ENCODE measurements at regions not wholly inside any gene's neighbourhood (a gene's known extent, or its start where the extent isn't known, plus 50 kb on each side); places are given as distances from the start of the nearest gene placed in this dataset.
A peak's percentile ranks its signal among the peaks of the same experiment; 100 is the strongest.

GRCh38 chr1:73593364-73593763 lies 604.6 kb downstream of the LRRIQ3 start:
- Histone ChIP-seq H3K36me3 (ENCODE audit: control insufficient read depth, insufficient read depth, low read length) (no peaks in the 10 kb centered on the region), H3K4me3 (ENCODE audit: low read depth, low read length) (peak overlapping the region; percentile 5), H3K27me3 (ENCODE audit: control insufficient read depth, insufficient read depth, low read length) (no peaks in the 10 kb centered on the region)
- DNase-seq (ENCODE audit: low read depth) (peak; percentile 89), FAIRE-seq (no peak)
- TF ChIP-seq CTCF (IDR thresholded peaks at IDR 0.05; ENCODE audit: insufficient read depth, low read length, severe bottlenecking) = no peak

- no peak for DNase-seq (ENCODE audit: low read depth)
- Histone ChIP-seq H3K27me3 (ENCODE audit: control insufficient read depth, insufficient read depth, low read length) (no peaks in the 10 kb centered on the region), H3K36me3 (ENCODE audit: control insufficient read depth, insufficient read depth, low read length) (no peaks in the 10 kb centered on the region), H3K4me3 (ENCODE audit: low read depth, low read length) (no peak overlapping the region)
- FAIRE-seq = no peak
- no peak for TF ChIP-seq CTCF (IDR thresholded peaks at IDR 0.05; ENCODE audit: insufficient read depth, low read length, severe bottlenecking)
Observed at GRCh38 chr1:73587080-73587479, 610.9 kb downstream of the LRRIQ3 start.

- DNase-seq (ENCODE audit: low read depth) = no peak
- H3K36me3 ChIP-seq (ENCODE audit: control insufficient read depth, insufficient read depth, low read length) = no peaks in the 10 kb centered on the region
- FAIRE-seq = no peak
- no peaks in the 10 kb centered on the region for H3K27me3 ChIP-seq (ENCODE audit: control insufficient read depth, insufficient read depth, low read length)
- no peak overlapping the region for H3K4me3 ChIP-seq (ENCODE audit: low read depth, low read length)
- no peak for TF ChIP-seq CTCF (IDR thresholded peaks at IDR 0.05; ENCODE audit: insufficient read depth, low read length, severe bottlenecking)
Observed at GRCh38 chr1:73577206-73577605, 620.8 kb downstream of the LRRIQ3 start.

GRCh38 chr1:73576083-73576482 lies 621.9 kb downstream of the LRRIQ3 start:
- FAIRE-seq (no peak), DNase-seq (ENCODE audit: low read depth) (no peak)
- no peaks in the 10 kb centered on the region for H3K36me3 ChIP-seq (ENCODE audit: control insufficient read depth, insufficient read depth, low read length)
- H3K27me3 ChIP-seq (ENCODE audit: control insufficient read depth, insufficient read depth, low read length) = no peaks in the 10 kb centered on the region
- no peak for TF ChIP-seq CTCF (IDR thresholded peaks at IDR 0.05; ENCODE audit: insufficient read depth, low read length, severe bottlenecking)
- no peak overlapping the region for H3K4me3 ChIP-seq (ENCODE audit: low read depth, low read length)

GRCh38 chr1:73564294-73564693 lies 633.7 kb downstream of the LRRIQ3 start:
- Histone ChIP-seq H3K27me3 (ENCODE audit: control insufficient read depth, insufficient read depth, low read length) (no peaks in the 10 kb centered on the region), H3K36me3 (ENCODE audit: control insufficient read depth, insufficient read depth, low read length) (no peaks in the 10 kb centered on the region), H3K4me3 (ENCODE audit: low read depth, low read length) (no peak overlapping the region)
- no peak for TF ChIP-seq CTCF (IDR thresholded peaks at IDR 0.05; ENCODE audit: insufficient read depth, low read length, severe bottlenecking)
- peak; percentile 28 for DNase-seq (ENCODE audit: low read depth)
- FAIRE-seq = no peak

- Histone ChIP-seq H3K27me3 (ENCODE audit: control insufficient read depth, insufficient read depth, low read length) (no peaks in the 10 kb centered on the region), H3K4me3 (ENCODE audit: low read depth, low read length) (no peak overlapping the region), H3K36me3 (ENCODE audit: control insufficient read depth, insufficient read depth, low read length) (no peaks in the 10 kb centered on the region)
- DNase-seq (ENCODE audit: low read depth) (no peak), FAIRE-seq (no peak)
- TF ChIP-seq CTCF (IDR thresholded peaks at IDR 0.05; ENCODE audit: insufficient read depth, low read length, severe bottlenecking) = no peak
Observed at GRCh38 chr1:73556270-73556669, 641.7 kb downstream of the LRRIQ3 start.
